Effector memory CD4-positive, alpha-beta T cell (primary cell): ENCODE measurements at regions not wholly inside any gene's neighbourhood (a gene's known extent, or its start where the extent isn't known, plus 50 kb on each side); places are given as distances from the start of the nearest gene placed in this dataset.

ENCODE experiments used
- DNase-seq, 3 donors: peaks; one replicate each; pipeline ENCODE4 v3.0.0-alpha.2; 2020
- H3K27ac ChIP-seq: 2 replicates; pipeline ENCODE4 v1.7.0; 2013; ENCODE audit warnings: mild to moderate bottlenecking, low read length, moderate library complexity; ENCODE audit not compliant: insufficient read depth, poor library complexity, severe bottlenecking
- H3K27me3 ChIP-seq: replicated peaks from 2 replicates; pipeline ENCODE4 v1.7.0; 2013; ENCODE audit warnings: mild to moderate bottlenecking, low read length; ENCODE audit not compliant: insufficient read depth, control insufficient read depth, poor library complexity, severe bottlenecking
- H3K36me3 ChIP-seq: 2 replicates; pipeline ENCODE4 v1.7.0; 2013; ENCODE audit warnings: mild to moderate bottlenecking, low read length, moderate library complexity; ENCODE audit not compliant: control insufficient read depth, insufficient read depth
- H3K4me1 ChIP-seq: 2 replicates; pipeline ENCODE4 v1.7.0; 2013; ENCODE audit warnings: low read length, mild to moderate bottlenecking; ENCODE audit not compliant: control insufficient read depth, insufficient read depth, poor library complexity, severe bottlenecking
- H3K4me3 ChIP-seq: 2 replicates; pipeline ENCODE4 v1.7.0; 2013; ENCODE audit warnings: low read length, low read depth, mild to moderate bottlenecking; ENCODE audit not compliant: insufficient read depth, poor library complexity, severe bottlenecking
- H3K9me3 ChIP-seq: 2 replicates; pipeline ENCODE4 v1.7.0; 2013; ENCODE audit warnings: mild to moderate bottlenecking, low read length, moderate library complexity; ENCODE audit not compliant: control insufficient read depth

DNA sequence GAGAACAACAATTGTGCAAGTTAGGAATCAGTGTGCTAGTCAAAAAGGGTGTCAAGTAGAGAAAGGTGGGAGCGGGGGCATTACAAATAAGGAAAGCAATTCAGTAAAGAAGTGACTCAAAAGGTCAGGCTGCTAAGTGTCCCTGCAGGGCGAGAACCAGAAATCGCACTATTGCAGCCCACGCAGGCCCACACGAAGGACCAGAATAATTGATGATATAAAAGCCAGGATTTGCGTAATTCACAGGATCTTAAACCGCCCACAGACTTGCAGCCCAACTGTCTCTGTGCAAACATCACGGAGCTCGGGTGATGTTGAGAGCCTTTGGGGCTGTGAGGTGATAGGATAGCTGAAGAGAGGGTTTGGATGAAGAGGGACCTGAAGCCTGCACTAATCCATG lies 349.0 kb downstream of the BRINP1 start:
- no peak overlapping the region for H3K4me3 ChIP-seq
- H3K27me3 ChIP-seq: no peaks in the 10 kb centered on the region

GRCh38 chr9:119020730-119021333 lies 348.4 kb downstream of the BRINP1 start:
- Histone ChIP-seq H3K27me3 (no peaks in the 10 kb centered on the region), H3K4me1 (no peaks in the 10 kb centered on the region), H3K4me3 (no peak overlapping the region), H3K36me3 (no peaks in the 10 kb centered on the region), H3K27ac (no peak overlapping the region), H3K9me3 (no peaks in the 10 kb centered on the region)
- DNase-seq: no peak

More for the DNA sequence above, 349.0 kb downstream of the BRINP1 start:
- Histone ChIP-seq H3K36me3 (no peaks in the 10 kb centered on the region), H3K4me1 (no peaks in the 10 kb centered on the region), H3K9me3 (no peaks in the 10 kb centered on the region), H3K27ac (no peak overlapping the region)
- DNase-seq: no peak

- no peak for DNase-seq
- H3K4me1 ChIP-seq: no peaks in the 10 kb centered on the region
- H3K9me3 ChIP-seq: no peaks in the 10 kb centered on the region
- no peaks in the 10 kb centered on the region for H3K27me3 ChIP-seq
- no peaks in the 10 kb centered on the region for H3K36me3 ChIP-seq
- no peak overlapping the region for H3K27ac ChIP-seq
- H3K4me3 ChIP-seq: no peak overlapping the region
Measured at GRCh38 chr9:119026120-119026519, 343.1 kb downstream of the BRINP1 start.

- DNase-seq: no peak
- no peak overlapping the region for H3K27ac ChIP-seq
- H3K4me3 ChIP-seq: no peak overlapping the region
- no peaks in the 10 kb centered on the region for H3K9me3 ChIP-seq
- no peaks in the 10 kb centered on the region for H3K4me1 ChIP-seq
- H3K27me3 ChIP-seq: no peaks in the 10 kb centered on the region
- H3K36me3 ChIP-seq: no peaks in the 10 kb centered on the region
Measured at GRCh38 chr9:119027901-119028699, 341.1 kb downstream of the BRINP1 start.

GRCh38 chr9:119029886-119030285 lies 339.3 kb downstream of the BRINP1 start:
- H3K27ac ChIP-seq: no peak overlapping the region
- no peaks in the 10 kb centered on the region for H3K36me3 ChIP-seq
- no peak for DNase-seq
- no peaks in the 10 kb centered on the region for H3K4me1 ChIP-seq
- no peaks in the 10 kb centered on the region for H3K9me3 ChIP-seq
- no peak overlapping the region for H3K4me3 ChIP-seq
- H3K27me3 ChIP-seq: no peaks in the 10 kb centered on the region

- no peak for DNase-seq
Measured at GRCh38 chr9:119033596-119033995, 335.6 kb downstream of the BRINP1 start.

DNA sequence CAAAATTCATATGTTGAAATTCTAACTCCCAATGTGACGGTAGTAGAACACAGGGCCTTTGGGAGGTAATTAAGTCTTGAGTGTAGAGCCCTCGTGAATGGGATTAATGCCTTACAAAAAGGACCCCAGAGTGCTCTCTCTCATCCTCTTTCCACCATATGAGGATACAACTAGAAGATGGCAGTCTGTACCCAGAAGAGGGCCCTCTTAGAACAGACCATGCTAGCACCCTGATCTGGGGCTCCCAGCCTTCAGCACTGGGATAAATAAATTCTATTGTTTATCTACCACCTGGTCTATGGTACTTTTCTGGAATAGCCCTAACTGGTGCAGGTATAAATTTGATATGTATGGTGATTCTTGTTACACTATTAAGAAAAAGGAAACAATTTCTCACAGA lies 332.3 kb downstream of the BRINP1 start:
- no peak for DNase-seq
- Histone ChIP-seq H3K9me3 (no peaks in the 10 kb centered on the region), H3K27ac (no peak overlapping the region), H3K4me3 (no peak overlapping the region), H3K36me3 (no peaks in the 10 kb centered on the region), H3K27me3 (no peaks in the 10 kb centered on the region), H3K4me1 (no peaks in the 10 kb centered on the region)

More at GRCh38 chr9:119033596-119033995, 335.6 kb downstream of the BRINP1 start:
- H3K4me1 ChIP-seq: no peaks in the 10 kb centered on the region
- no peaks in the 10 kb centered on the region for H3K9me3 ChIP-seq
- no peak overlapping the region for H3K4me3 ChIP-seq
- no peaks in the 10 kb centered on the region for H3K27me3 ChIP-seq
- H3K27ac ChIP-seq: no peak overlapping the region
- H3K36me3 ChIP-seq: no peaks in the 10 kb centered on the region

- Histone ChIP-seq H3K27me3 (no peaks in the 10 kb centered on the region), H3K9me3 (no peaks in the 10 kb centered on the region), H3K36me3 (no peaks in the 10 kb centered on the region), H3K4me3 (no peak overlapping the region), H3K4me1 (no peaks in the 10 kb centered on the region), H3K27ac (no peak overlapping the region)
- DNase-seq: no peak
Measured at GRCh38 chr9:119043996-119044395, 325.2 kb downstream of the BRINP1 start.

GRCh38 chr9:119044806-119045205 lies 324.4 kb downstream of the BRINP1 start:
- H3K9me3 ChIP-seq: no peaks in the 10 kb centered on the region

DNA sequence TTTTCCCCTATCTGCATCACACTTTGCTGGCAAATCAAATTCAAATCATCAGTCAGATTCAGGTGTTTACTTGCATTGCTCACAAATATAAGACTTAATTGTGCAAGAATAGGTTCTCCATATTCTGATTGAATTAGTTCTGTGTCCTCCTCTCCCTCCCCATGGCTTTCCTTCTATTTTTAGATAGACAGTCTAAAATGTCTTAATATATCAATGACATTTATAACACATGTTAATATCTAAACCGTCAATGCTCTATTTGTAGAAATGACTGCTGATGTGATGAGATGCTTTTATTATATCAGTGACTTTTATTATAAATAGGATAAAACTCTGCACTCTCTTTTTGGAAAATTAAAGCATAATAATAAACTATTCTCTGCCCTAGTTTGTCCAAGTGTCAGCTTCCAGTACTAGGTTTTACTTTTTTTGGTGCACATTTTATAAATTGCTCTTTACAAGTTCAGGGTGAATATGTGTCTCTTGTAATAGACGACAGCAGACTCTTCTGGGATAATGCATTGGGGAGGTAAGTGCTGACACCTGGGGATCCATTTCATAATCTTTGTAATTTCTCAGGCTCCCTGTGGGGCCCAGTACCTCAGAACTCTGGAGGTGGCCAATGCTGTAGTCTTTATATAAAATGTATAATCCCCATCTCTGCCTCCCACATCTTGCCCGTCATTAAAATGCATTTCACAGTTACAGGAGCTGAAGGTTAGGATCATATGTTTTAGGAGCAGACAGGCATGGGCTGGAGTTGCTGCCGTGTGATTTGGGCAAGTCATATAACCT lies 321.5 kb downstream of the BRINP1 start:
- DNase-seq: no peak
- Histone ChIP-seq H3K4me3 (no peak overlapping the region), H3K9me3 (no peaks in the 10 kb centered on the region), H3K27ac (no peak overlapping the region), H3K4me1 (no peaks in the 10 kb centered on the region), H3K36me3 (no peaks in the 10 kb centered on the region), H3K27me3 (no peaks in the 10 kb centered on the region)

More at GRCh38 chr9:119044806-119045205, 324.4 kb downstream of the BRINP1 start:
- no peak overlapping the region for H3K27ac ChIP-seq
- no peak for DNase-seq
- no peaks in the 10 kb centered on the region for H3K4me1 ChIP-seq
- H3K4me3 ChIP-seq: no peak overlapping the region
- H3K27me3 ChIP-seq: no peaks in the 10 kb centered on the region
- H3K36me3 ChIP-seq: no peaks in the 10 kb centered on the region
